Panc1 (cell line): ENCODE measurements at regions not wholly inside any gene's neighbourhood (a gene's known extent, or its start where the extent isn't known, plus 50 kb on each side); places are given as distances from the start of the nearest gene placed in this dataset.

Experiments
- CTCF ChIP-seq: fragments of 450-650 bp; IDR thresholded peaks from 2 replicates; pipeline ENCODE4 v1.5.1; 2017; ENCODE audit warnings: mild to moderate bottlenecking
- POLR2AphosphoS5 ChIP-seq: IDR thresholded peaks from 2 replicates; pipeline ENCODE4 v1.6.1; 2012; ENCODE audit warnings: mild to moderate bottlenecking, low read depth, low read length, moderate library complexity
- REST ChIP-seq, 2 experiments: IDR thresholded peaks; 2 replicates each; pipeline ENCODE4 v1.6.1; 2011 to 2012; ENCODE audit warnings: low read depth in 2 of 2, control low read depth in 1 of 2, low read length in 1 of 2, mild to moderate bottlenecking in 1 of 2, moderate library complexity in 1 of 2; ENCODE audit not compliant: insufficient read depth in 1 of 2
- TCF7L2 ChIP-seq: IDR thresholded peaks from 2 replicates; pipeline ENCODE4 v1.6.1; 2011; ENCODE audit warnings: mild to moderate bottlenecking, low read depth, low read length, inconsistent platforms

GRCh38 chr5:33232731-33233505 lies 207.8 kb upstream of the TARS1 start:
- TF ChIP-seq CTCF: no peak
- TF ChIP-seq POLR2AphosphoS5: no peak
- no peak for TF ChIP-seq REST (IDR thresholded peaks at IDR 0.05; ENCODE audit: insufficient read depth in 1 of 2, low read depth in 2 of 2, low read length in 1 of 2)
- no peak for TF ChIP-seq TCF7L2
